ENCODE measurements at regions not wholly inside any gene's neighbourhood (a gene's known extent, or its start where the extent isn't known, plus 50 kb on each side); places are given as distances from the start of the nearest gene placed in this dataset.

DNA sequence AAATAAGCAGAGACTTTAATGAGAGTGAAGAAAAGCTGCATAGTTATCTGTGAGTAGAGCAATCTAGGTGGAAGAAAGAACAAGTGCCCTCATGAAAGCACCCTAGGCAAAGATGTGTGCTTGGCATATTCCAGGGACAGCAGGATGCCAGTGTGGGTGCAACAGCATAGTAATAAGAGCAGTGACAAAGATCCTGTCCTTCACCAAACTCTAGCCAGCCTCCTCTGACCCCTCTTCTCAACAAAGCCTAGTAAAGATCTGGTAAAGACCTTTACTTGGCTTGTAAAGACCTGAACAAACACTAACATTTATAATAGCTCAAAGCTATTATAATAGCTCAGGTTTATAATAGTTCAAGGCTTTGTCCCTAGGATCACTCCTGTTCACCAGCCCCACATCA lies 735.4 kb downstream of the PCDH7 start:
- no peak for TF ChIP-seq CTCF (IDR thresholded peaks at IDR 0.05)
- no peak for TF ChIP-seq POLR2AphosphoS5 (IDR thresholded peaks at IDR 0.05)
- no peak for TF ChIP-seq POLR2A (IDR thresholded peaks at IDR 0.05; ENCODE audit: low read depth)
